Neutrophil (primary cell): ENCODE measurements at regions not wholly inside any gene's neighbourhood (a gene's known extent, or its start where the extent isn't known, plus 50 kb on each side); places are given as distances from the start of the nearest gene placed in this dataset.

Experiments used
- H3K27ac ChIP-seq: fragments of 200-600 bp; sonication (generic); 2 replicates; pipeline ENCODE4 v1.5.1; 2016; ENCODE audit warnings: mild to moderate bottlenecking, moderate library complexity
- H3K27me3 ChIP-seq: fragments of 200-600 bp; sonication (generic); 2 replicates; pipeline ENCODE4 v1.6.0; 2016; ENCODE audit warnings: mild to moderate bottlenecking
- H3K36me3 ChIP-seq: fragments of 200-600 bp; sonication (generic); 2 replicates; pipeline ENCODE4 v1.5.1; 2017
- H3K4me1 ChIP-seq, 2 experiments: fragments of 200-600 bp in 1 of 2; sonication (generic) in 1 of 2; 1 replicate in 1 of 2; 2 replicates in 1 of 2; pipeline versions ENCODE4 v1.5.1 to v1.6.1; 2013 to 2016; ENCODE audit warnings: low read depth in 1 of 2, low read length in 1 of 2, mild to moderate bottlenecking in 1 of 2, moderate library complexity in 1 of 2; ENCODE audit not compliant: control insufficient read depth in 1 of 2, insufficient read depth in 1 of 2
- H3K4me3 ChIP-seq, 2 experiments: fragments of 200-600 bp in 1 of 2; sonication (generic) in 1 of 2; 1 replicate in 1 of 2; 2 replicates in 1 of 2; pipeline ENCODE4 v1.5.1; 2013 to 2016; ENCODE audit warnings: low read depth in 1 of 2, low read length in 1 of 2, mild to moderate bottlenecking in 1 of 2, moderate library complexity in 1 of 2
- H3K9me3 ChIP-seq: fragments of 200-600 bp; sonication (generic); 2 replicates; pipeline ENCODE4 v1.5.1; 2016
- CTCF ChIP-seq: fragments of 200-600 bp; sonication (generic); IDR thresholded peaks from 2 replicates; pipeline ENCODE4 v1.5.1; 2016; ENCODE audit warnings: antibody characterized with exemption

GRCh38 chr15:95958382-95958781, 372.1 kb upstream of the NR2F2 start:
- Histone ChIP-seq H3K27me3 (no peaks in the 10 kb centered on the region), H3K4me1 (no peaks in the 10 kb centered on the region), H3K4me3 (no peak overlapping the region), H3K9me3 (no peaks in the 10 kb centered on the region), H3K36me3 (no peaks in the 10 kb centered on the region), H3K27ac (no peak overlapping the region)
- no peak for TF ChIP-seq CTCF

GRCh38 chr15:95968856-95969255, 361.6 kb upstream of the NR2F2 start:
- Histone ChIP-seq H3K27me3 (no peaks in the 10 kb centered on the region), H3K4me3 (no peak overlapping the region), H3K9me3 (no peaks in the 10 kb centered on the region), H3K36me3 (no peaks in the 10 kb centered on the region), H3K27ac (no peak overlapping the region), H3K4me1 (no peaks in the 10 kb centered on the region)
- no peak for TF ChIP-seq CTCF

- Histone ChIP-seq H3K27me3 (no peaks in the 10 kb centered on the region), H3K4me1 (no peaks in the 10 kb centered on the region), H3K4me3 (no peak overlapping the region), H3K9me3 (no peaks in the 10 kb centered on the region), H3K27ac (no peak overlapping the region), H3K36me3 (no peaks in the 10 kb centered on the region)
- no peak for TF ChIP-seq CTCF
These were observed 360.2 kb upstream of the NR2F2 start for GRCh38 chr15:95970326-95970725.

- no peak overlapping the region for H3K4me3 ChIP-seq
- no peaks in the 10 kb centered on the region for H3K36me3 ChIP-seq
- no peaks in the 10 kb centered on the region for H3K27me3 ChIP-seq
- H3K9me3 ChIP-seq = no peaks in the 10 kb centered on the region
- no peak for TF ChIP-seq CTCF
- no peak overlapping the region for H3K27ac ChIP-seq
- H3K4me1 ChIP-seq = no peaks in the 10 kb centered on the region
These were observed 358.4 kb upstream of the NR2F2 start for GRCh38 chr15:95972041-95972553.

- no peaks in the 10 kb centered on the region for H3K4me1 ChIP-seq
- H3K36me3 ChIP-seq = no peaks in the 10 kb centered on the region
- H3K27ac ChIP-seq = no peak overlapping the region
- no peaks in the 10 kb centered on the region for H3K9me3 ChIP-seq
- H3K4me3 ChIP-seq = no peak overlapping the region
- TF ChIP-seq CTCF = no peak
- H3K27me3 ChIP-seq = no peaks in the 10 kb centered on the region
These were observed 357.7 kb upstream of the NR2F2 start for GRCh38 chr15:95972812-95973211.
